Astrocyte (in vitro differentiated cells and primary cell): ENCODE measurements at regions not wholly inside any gene's neighbourhood (a gene's known extent, or its start where the extent isn't known, plus 50 kb on each side); places are given as distances from the start of the nearest gene placed in this dataset.

ENCODE experiments used
- DNase-seq: peaks from one replicate; pipeline ENCODE4 v3.0.0-alpha.2; 2010; ENCODE audit warnings: low read depth
- FAIRE-seq: peaks from 2 replicates; lab custom pipeline; 2011; peaks lifted over from hg19 to GRCh38; lab: Jason Lieb, UNC
- H2AFZ ChIP-seq: 2 replicates; pipeline ENCODE4 v1.6.0; 2012; ENCODE audit warnings: low read depth, low read length, inconsistent platforms
- H3K27ac ChIP-seq: 2 replicates; pipeline ENCODE4 v1.5.1; 2011; ENCODE audit warnings: low read depth, low read length, inconsistent platforms
- H3K27me3 ChIP-seq: 2 replicates; pipeline ENCODE4 v1.6.0; 2011; ENCODE audit warnings: low read length, inconsistent platforms; ENCODE audit not compliant: insufficient read depth
- H3K36me3 ChIP-seq: 2 replicates; pipeline ENCODE4 v1.5.1; 2011; ENCODE audit warnings: low read length, inconsistent platforms; ENCODE audit not compliant: insufficient read depth
- H3K4me1 ChIP-seq: 2 replicates; pipeline ENCODE4 v1.5.1; 2011; ENCODE audit warnings: low read length, inconsistent platforms; ENCODE audit not compliant: insufficient read depth
- H3K4me2 ChIP-seq: 2 replicates; pipeline ENCODE4 v1.6.0; 2012; ENCODE audit warnings: low read length, inconsistent platforms
- H3K4me3 ChIP-seq: 2 replicates; pipeline ENCODE4 v1.5.1; 2011; ENCODE audit warnings: low read depth, mild to moderate bottlenecking, low read length, inconsistent platforms; ENCODE audit not compliant: insufficient read depth
- H3K79me2 ChIP-seq: 2 replicates; pipeline ENCODE4 v1.6.0; 2012; ENCODE audit warnings: mild to moderate bottlenecking, low read length, inconsistent platforms; ENCODE audit not compliant: insufficient read depth
- H3K9ac ChIP-seq: 2 replicates; pipeline ENCODE4 v1.6.0; 2012; ENCODE audit warnings: mild to moderate bottlenecking, low read length, inconsistent platforms
- H3K9me3 ChIP-seq: 2 replicates; pipeline ENCODE4 v1.5.1; 2012; ENCODE audit warnings: low read depth, mild to moderate bottlenecking, low read length, inconsistent platforms; ENCODE audit not compliant: insufficient read depth
- H4K20me1 ChIP-seq: 2 replicates; pipeline ENCODE4 v1.6.0; 2012; ENCODE audit warnings: low read length, inconsistent platforms; ENCODE audit not compliant: insufficient read depth
- H3K27ac Mint-ChIP-seq: one replicate; pipeline ENCODE4 v1.8.0; 2021; ENCODE audit warnings: mild to moderate bottlenecking, mixed read lengths; ENCODE audit not compliant: unreplicated experiment
- H3K27me3 Mint-ChIP-seq: one replicate; pipeline ENCODE4 v1.8.0; 2021; ENCODE audit warnings: low read depth, mixed read lengths; ENCODE audit not compliant: unreplicated experiment
- H3K36me3 Mint-ChIP-seq: one replicate; pipeline ENCODE4 v1.8.0; 2021; ENCODE audit warnings: low read depth, mixed read lengths; ENCODE audit not compliant: unreplicated experiment
- H3K4me1 Mint-ChIP-seq: one replicate; pipeline ENCODE4 v1.8.0; 2021; ENCODE audit warnings: low read depth, mixed read lengths; ENCODE audit not compliant: unreplicated experiment
- H3K4me3 Mint-ChIP-seq: one replicate; pipeline ENCODE4 v1.8.0; 2021; ENCODE audit warnings: mild to moderate bottlenecking, moderate library complexity, mixed read lengths; ENCODE audit not compliant: unreplicated experiment
- H3K9me3 Mint-ChIP-seq: one replicate; pipeline ENCODE4 v1.8.0; 2021; ENCODE audit warnings: mild to moderate bottlenecking, mixed read lengths; ENCODE audit not compliant: unreplicated experiment
- CTCF ChIP-seq: IDR thresholded peaks from 2 replicates; pipeline ENCODE4 v1.5.1; 2011; ENCODE audit warnings: low read depth, mild to moderate bottlenecking, inconsistent platforms, low read length, moderate library complexity; ENCODE audit not compliant: insufficient read depth
- EZH2 ChIP-seq: IDR thresholded peaks from 2 replicates; pipeline ENCODE4 v1.6.1; 2012; ENCODE audit warnings: mild to moderate bottlenecking, low read length, inconsistent platforms; ENCODE audit not compliant: insufficient read depth

- H3K4me1 Mint-ChIP-seq: no peaks in the 10 kb centered on the region
Measured at GRCh38 chr6:92315312-92315711, 1104.0 kb downstream of the EPHA7 start.

GRCh38 chr6:92297101-92297500, 1122.3 kb downstream of the EPHA7 start:
- no peaks in the 10 kb centered on the region for H3K79me2 ChIP-seq
- no peaks in the 10 kb centered on the region for H3K4me1 Mint-ChIP-seq
- no peaks in the 10 kb centered on the region for H3K36me3 ChIP-seq
- no peaks in the 10 kb centered on the region for H4K20me1 ChIP-seq
- no peak overlapping the region for H3K4me3 Mint-ChIP-seq
- DNase-seq (no peak), FAIRE-seq (no peak)
- no peak overlapping the region for H3K4me2 ChIP-seq
- H3K27me3 Mint-ChIP-seq: no peaks in the 10 kb centered on the region
- no peaks in the 10 kb centered on the region for H3K9me3 Mint-ChIP-seq
- H3K27ac Mint-ChIP-seq: no peak overlapping the region
- TF ChIP-seq CTCF (no peak), EZH2 (no peak)
- no peak overlapping the region for H3K27ac ChIP-seq
- no peaks in the 10 kb centered on the region for H3K4me1 ChIP-seq
- no peaks in the 10 kb centered on the region for H3K27me3 ChIP-seq
- H3K9ac ChIP-seq: no peak overlapping the region
- no peak overlapping the region for H3K4me3 ChIP-seq
- no peaks in the 10 kb centered on the region for H3K9me3 ChIP-seq
- H3K36me3 Mint-ChIP-seq: no peaks in the 10 kb centered on the region
- H2AFZ ChIP-seq: no peak overlapping the region

More at GRCh38 chr6:92315312-92315711, 1104.0 kb downstream of the EPHA7 start:
- Mint-ChIP-seq H3K9me3 (no peaks in the 10 kb centered on the region), H3K27ac (no peak overlapping the region), H3K36me3 (no peaks in the 10 kb centered on the region), H3K27me3 (no peaks in the 10 kb centered on the region), H3K4me3 (no peak overlapping the region)
- Histone ChIP-seq H4K20me1 (no peaks in the 10 kb centered on the region), H3K79me2 (no peaks in the 10 kb centered on the region), H3K9ac (no peak overlapping the region), H2AFZ (no peak overlapping the region), H3K36me3 (no peaks in the 10 kb centered on the region), H3K27me3 (no peaks in the 10 kb centered on the region), H3K4me2 (no peak overlapping the region), H3K4me3 (no peak overlapping the region), H3K9me3 (no peaks in the 10 kb centered on the region), H3K4me1 (no peaks in the 10 kb centered on the region), H3K27ac (no peak overlapping the region)
- FAIRE-seq (no peak), DNase-seq (no peak)
- TF ChIP-seq CTCF (no peak), EZH2 (no peak)

- FAIRE-seq: no peak
- Histone ChIP-seq H3K79me2 (no peaks in the 10 kb centered on the region), H4K20me1 (no peaks in the 10 kb centered on the region), H3K4me2 (no peak overlapping the region), H3K36me3 (no peaks in the 10 kb centered on the region), H3K4me3 (no peak overlapping the region), H3K4me1 (no peaks in the 10 kb centered on the region), H3K27ac (no peak overlapping the region), H3K9ac (no peak overlapping the region), H3K27me3 (no peaks in the 10 kb centered on the region), H2AFZ (no peak overlapping the region), H3K9me3 (no peaks in the 10 kb centered on the region)
- no peak for TF ChIP-seq EZH2
- TF ChIP-seq CTCF: no peak
- no peaks in the 10 kb centered on the region for H3K36me3 Mint-ChIP-seq
- H3K27me3 Mint-ChIP-seq: no peaks in the 10 kb centered on the region
- no peak for DNase-seq
- no peak overlapping the region for H3K27ac Mint-ChIP-seq
- no peaks in the 10 kb centered on the region for H3K4me1 Mint-ChIP-seq
- no peaks in the 10 kb centered on the region for H3K9me3 Mint-ChIP-seq
- no peak overlapping the region for H3K4me3 Mint-ChIP-seq
Measured at GRCh38 chr6:92292067-92292466, 1127.3 kb downstream of the EPHA7 start.
